Stimulated activated CD8-positive, alpha-beta memory T cell treated with anti-CD3 and anti-CD28 coated beads, Interleukin-4, amount 100 ng/mL, for 24 hours (primary cell): ENCODE measurements at regions not wholly inside any gene's neighbourhood (a gene's known extent, or its start where the extent isn't known, plus 50 kb on each side); places are given as distances from the start of the nearest gene placed in this dataset.
"Not testable (repeated sequence)": the region's sequence is repeated elsewhere in the genome, so short reads cannot be mapped to it uniquely, and the experiment has no call there.

Experiments
- DNase-seq: peaks from one replicate; pipeline ENCODE4 v3.0.0-alpha.2; 2020; ENCODE audit warnings: low read depth

GRCh38 chr10:38209332-38209731 lies 115.2 kb downstream of the ZNF37A start:
- DNase-seq = no peak

GRCh38 chr10:38209748-38210147 lies 115.6 kb downstream of the ZNF37A start:
- not testable (repeated sequence) for DNase-seq

GRCh38 chr10:38212460-38212859 lies 118.3 kb downstream of the ZNF37A start:
- no peak for DNase-seq

- no peak for DNase-seq
Measured at GRCh38 chr10:38226385-38226784, 132.2 kb downstream of the ZNF37A start.

- DNase-seq = no peak
Measured at GRCh38 chr10:38228394-38228793, 134.3 kb downstream of the ZNF37A start.

- DNase-seq = not testable (repeated sequence)
Measured at GRCh38 chr10:38238479-38238878, 144.3 kb downstream of the ZNF37A start.

GRCh38 chr10:38242061-38242649 lies 148.0 kb downstream of the ZNF37A start:
- not testable (repeated sequence) for DNase-seq

GRCh38 chr10:38248113-38248512 lies 154.0 kb downstream of the ZNF37A start:
- DNase-seq = not testable (repeated sequence)

- not testable (repeated sequence) for DNase-seq
Measured at GRCh38 chr10:38252551-38252950, 158.4 kb downstream of the ZNF37A start.

GRCh38 chr10:38267555-38267954 lies 173.4 kb downstream of the ZNF37A start:
- DNase-seq = not testable (repeated sequence)

- DNase-seq = not testable (repeated sequence)
Measured at GRCh38 chr10:38271031-38271430, 176.9 kb downstream of the ZNF37A start.

GRCh38 chr10:38274879-38275278 lies 180.7 kb downstream of the ZNF37A start:
- not testable (repeated sequence) for DNase-seq

- DNase-seq = not testable (repeated sequence)
Measured at GRCh38 chr10:38292560-38292959, 198.4 kb downstream of the ZNF37A start.

GRCh38 chr10:38310111-38310510 lies 216.0 kb downstream of the ZNF37A start:
- DNase-seq = not testable (repeated sequence)

- not testable (repeated sequence) for DNase-seq
Measured at GRCh38 chr10:38315090-38315805, 221.1 kb downstream of the ZNF37A start.

GRCh38 chr10:38321393-38321792 lies 227.3 kb downstream of the ZNF37A start:
- DNase-seq = not testable (repeated sequence)

- DNase-seq = not testable (repeated sequence)
Measured at GRCh38 chr10:38330306-38330705, 236.2 kb downstream of the ZNF37A start.

GRCh38 chr10:38331106-38331505 lies 237.0 kb downstream of the ZNF37A start:
- DNase-seq = not testable (repeated sequence)

- DNase-seq = not testable (repeated sequence)
Measured at GRCh38 chr10:38333699-38334098, 239.6 kb downstream of the ZNF37A start.

GRCh38 chr10:38350645-38351044 lies 256.5 kb downstream of the ZNF37A start:
- DNase-seq = not testable (repeated sequence)

GRCh38 chr10:38354410-38354809 lies 260.3 kb downstream of the ZNF37A start:
- DNase-seq = not testable (repeated sequence)

- peak; percentile 48 for DNase-seq
Measured at GRCh38 chr10:38355911-38356526, 261.9 kb downstream of the ZNF37A start.

GRCh38 chr10:38356527-38356926 lies 262.4 kb downstream of the ZNF37A start:
- DNase-seq = not testable (repeated sequence)
